Uterus (tissue), 2 donors: ENCODE measurements at regions not wholly inside any gene's neighbourhood (a gene's known extent, or its start where the extent isn't known, plus 50 kb on each side); places are given as distances from the start of the nearest gene placed in this dataset.

ENCODE experiments used
- CTCF ChIP-seq, 4 experiments: fragments of 200-600 bp in 2 of 4; fragments of 450-650 bp in 2 of 4; sonication (generic) in 2 of 4; IDR thresholded peaks; one replicate each; pipeline ENCODE4 v1.5.1; 2016 to 2019; ENCODE audit warnings: antibody characterized with exemption in 4 of 4, mild to moderate bottlenecking in 2 of 4, moderate library complexity in 1 of 4
- POLR2A ChIP-seq, 2 donors: fragments of 450-650 bp; IDR thresholded peaks; one replicate each; pipeline ENCODE4 v1.6.1; 2016; ENCODE audit warnings: antibody characterized with exemption in 2 of 2, mild to moderate bottlenecking in 1 of 2, moderate library complexity in 1 of 2

- TF ChIP-seq POLR2A (IDR thresholded peaks at IDR 0.05), result no peak
- no peak for TF ChIP-seq CTCF (IDR thresholded peaks at IDR 0.05)
Observed at GRCh38 chr14:44165286-44165685, 341.8 kb downstream of the FSCB start.
